ENCODE measurements at regions not wholly inside any gene's neighbourhood (a gene's known extent, or its start where the extent isn't known, plus 50 kb on each side); places are given as distances from the start of the nearest gene placed in this dataset.
"Not testable (repeated sequence)": the region's sequence is repeated elsewhere in the genome, so short reads cannot be mapped to it uniquely, and the experiment has no call there.

GRCh38 chr7:34207810-34208209 is 302.5 kb downstream of the BMPER start:
- DNase-seq = no peak

DNA sequence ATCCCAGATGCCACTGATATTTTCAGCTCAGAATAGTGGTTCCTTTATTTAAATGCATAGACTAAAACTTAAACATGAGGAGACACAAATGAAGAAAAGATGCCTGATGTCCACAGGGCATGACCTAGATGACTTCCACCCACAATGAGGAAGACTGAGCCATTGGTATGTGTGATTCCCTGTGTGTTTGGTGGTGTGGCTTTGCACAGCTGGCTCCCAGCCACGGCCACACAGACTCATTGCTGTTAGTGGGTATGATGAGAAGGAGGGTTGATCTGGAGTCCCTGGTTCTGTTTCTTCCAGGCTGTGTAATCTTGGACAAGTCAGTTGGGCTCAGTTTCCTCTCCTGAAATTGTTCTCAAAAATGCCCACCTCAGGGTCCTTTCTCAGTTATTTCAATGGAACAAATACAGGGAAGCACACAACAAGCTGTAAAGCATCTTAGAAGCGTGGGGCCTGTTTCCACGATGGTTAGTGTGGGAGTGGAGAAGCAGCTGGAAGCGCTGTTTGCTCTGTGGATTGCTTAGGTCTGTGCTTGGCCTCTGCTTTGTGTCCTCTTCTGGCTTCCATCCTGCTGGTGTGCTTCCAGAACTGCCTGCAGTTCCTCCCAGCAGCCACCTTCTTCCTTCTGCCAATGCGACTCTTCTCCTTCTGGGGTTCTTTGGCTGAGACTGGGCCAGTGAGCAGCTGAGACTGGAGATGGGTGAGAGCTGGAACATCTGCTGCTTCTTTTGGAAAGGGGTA is 303.7 kb downstream of the BMPER start:
- DNase-seq = no peak

DNA sequence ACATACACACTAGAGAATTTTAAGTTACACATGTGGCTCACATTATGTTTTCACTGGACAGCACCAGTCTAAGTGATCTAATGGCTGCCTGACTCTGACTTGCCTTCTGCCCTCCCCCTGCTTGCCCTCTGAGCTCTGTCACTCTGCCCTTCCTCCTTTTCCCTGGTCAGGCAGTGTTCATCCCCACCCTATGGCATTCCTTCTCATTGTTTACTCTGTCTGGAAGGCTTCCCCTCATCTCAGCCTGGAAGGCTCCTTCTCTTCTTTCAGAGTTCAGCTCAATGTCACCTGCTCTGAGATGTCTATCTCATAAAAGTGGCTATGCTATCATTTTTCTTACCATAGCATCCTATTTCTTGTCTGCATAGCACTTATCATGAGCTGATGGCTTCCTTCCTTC is 305.7 kb downstream of the BMPER start:
- no peak for DNase-seq

- no peak for DNase-seq
These were observed 312.6 kb downstream of the BMPER start for GRCh38 chr7:34217972-34218371.

DNA sequence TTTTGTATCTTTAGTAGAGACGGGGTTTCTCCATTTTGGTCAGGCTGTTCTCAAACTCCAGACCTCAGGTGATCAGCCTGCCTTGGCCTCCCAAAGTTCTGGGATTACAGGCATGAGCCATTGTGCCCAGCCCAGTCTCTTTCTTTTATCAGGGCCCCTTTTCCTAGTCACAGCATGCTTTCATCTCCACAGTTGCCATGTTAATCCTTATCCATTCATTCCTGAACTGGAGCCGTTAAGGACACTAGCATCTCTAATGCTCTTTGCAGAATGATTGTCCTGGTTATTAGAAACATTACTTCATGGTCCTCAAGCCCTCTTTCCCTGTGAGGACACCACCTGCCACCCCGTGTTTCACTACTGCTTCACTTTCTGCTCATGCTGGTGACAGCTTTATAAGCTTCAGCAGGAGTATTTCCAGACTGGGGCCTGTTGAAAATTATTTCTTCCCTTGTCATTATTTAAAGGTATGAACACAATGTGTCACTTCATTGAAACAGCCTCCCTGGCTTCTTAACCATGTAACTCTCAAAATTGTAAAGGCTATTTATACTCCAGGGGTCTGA is 313.9 kb downstream of the BMPER start:
- no peak for DNase-seq

DNA sequence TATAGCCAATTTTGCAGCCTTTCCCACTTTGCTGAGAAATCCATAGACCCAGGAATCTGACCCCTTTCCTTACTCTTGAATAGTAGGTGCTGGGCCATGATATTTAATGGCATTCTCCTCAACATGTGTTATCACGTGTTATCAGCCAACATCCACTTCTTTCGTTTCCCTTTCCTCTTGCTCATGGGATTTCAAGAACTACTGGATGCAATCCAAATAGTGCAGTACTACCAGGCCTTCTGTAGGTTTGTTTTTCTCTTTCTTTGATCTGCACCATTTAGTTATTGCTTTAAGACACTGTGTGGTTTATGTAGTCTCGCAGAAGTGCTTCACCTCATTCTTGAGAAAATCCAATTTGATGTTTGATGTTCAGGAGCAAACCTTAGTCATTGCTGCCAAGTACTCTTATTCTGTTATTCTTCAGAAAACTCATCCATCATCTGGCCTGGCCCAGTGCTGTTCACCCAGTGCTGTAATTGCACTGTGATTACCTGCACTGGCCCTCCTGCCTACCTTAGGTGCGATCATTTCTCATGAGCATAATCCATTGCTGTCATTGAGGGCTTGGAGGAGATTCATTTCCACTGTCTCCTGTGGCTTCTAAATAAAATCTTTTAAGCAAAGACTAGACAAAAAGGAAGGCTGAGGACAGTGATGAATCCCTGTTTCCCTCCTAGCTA is 315.3 kb downstream of the BMPER start:
- no peak for DNase-seq

GRCh38 chr7:34222316-34222715 is 317.0 kb downstream of the BMPER start:
- no peak for DNase-seq

DNA sequence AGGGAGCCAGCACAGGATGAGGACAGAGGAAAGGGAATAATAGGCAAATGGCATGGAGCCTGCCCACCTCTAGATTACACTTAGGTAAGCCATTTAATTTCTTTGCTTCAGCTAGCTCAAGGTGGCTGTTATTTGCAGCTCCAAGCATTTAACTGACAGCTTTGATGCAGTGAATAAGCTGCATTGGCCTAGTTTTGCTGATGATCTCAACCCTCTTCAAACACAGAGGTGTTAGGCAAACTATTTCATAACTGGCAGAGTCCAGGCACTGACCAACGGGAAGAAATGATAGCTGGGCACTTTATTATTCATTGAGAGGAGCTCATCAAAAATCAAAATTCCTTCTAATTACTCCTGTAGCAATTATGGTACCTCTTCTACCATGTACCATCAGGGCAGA is 317.4 kb downstream of the BMPER start:
- DNase-seq = no peak

DNA sequence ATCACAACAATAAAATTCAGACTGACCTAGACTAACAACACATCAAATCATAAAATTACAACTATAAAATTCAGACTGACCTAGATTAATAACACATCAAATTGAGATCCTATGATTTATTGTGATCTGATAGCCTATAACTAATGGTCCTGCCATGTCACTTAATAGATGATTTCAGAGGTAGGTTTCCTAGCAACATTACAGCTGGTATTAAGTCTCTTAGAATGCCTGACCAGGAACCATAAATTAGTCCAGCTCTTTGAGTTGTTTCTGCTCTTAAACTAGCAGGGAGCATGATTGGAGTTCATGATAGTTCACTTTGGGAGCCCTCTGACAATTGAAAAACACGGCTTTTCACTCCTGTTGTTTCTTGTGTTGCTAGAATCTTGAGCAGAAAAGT is 318.9 kb downstream of the BMPER start:
- no peak for DNase-seq

DNA sequence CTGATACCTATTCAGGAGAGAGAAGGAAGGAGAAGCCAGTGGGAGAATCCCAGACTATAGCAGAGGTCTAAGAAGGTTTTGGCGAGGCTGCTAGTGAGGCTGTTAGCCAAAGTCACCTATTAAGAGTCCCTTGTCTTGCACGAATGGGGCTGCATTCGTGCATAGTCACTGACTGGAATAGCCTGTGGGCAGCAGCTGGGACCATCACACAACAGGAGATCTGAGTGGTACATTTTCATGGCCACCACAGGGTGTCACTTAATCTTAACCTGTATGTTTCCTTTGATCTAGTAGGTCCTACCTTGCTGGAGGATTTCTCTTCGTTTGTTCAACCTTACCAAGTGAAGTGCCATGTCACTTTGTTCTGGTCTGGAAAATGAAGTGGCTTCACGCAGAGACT is 319.9 kb downstream of the BMPER start:
- no peak for DNase-seq

DNA sequence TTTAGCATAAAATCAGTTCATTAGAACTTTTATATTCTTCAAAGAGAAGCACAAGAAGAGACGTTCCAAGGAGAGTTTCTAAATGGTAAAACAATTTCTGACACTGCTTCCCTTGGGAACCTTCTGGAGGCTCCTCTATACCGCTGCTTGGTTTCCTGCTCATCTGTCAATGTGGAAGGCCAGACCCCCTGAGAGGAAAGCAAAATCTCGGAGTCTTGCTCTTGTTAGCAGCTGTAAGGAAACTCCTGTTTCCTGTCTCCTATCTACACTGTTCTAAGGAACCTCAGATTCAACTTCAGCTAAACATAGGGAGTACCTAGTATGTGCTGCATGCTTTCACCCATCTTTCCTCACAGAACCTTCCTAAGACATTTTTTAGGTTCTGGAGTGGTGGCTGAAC is 322.2 kb downstream of the BMPER start:
- DNase-seq = no peak

- not testable (repeated sequence) for DNase-seq
These were observed 329.8 kb downstream of the BMPER start for GRCh38 chr7:34235101-34235500.

DNA sequence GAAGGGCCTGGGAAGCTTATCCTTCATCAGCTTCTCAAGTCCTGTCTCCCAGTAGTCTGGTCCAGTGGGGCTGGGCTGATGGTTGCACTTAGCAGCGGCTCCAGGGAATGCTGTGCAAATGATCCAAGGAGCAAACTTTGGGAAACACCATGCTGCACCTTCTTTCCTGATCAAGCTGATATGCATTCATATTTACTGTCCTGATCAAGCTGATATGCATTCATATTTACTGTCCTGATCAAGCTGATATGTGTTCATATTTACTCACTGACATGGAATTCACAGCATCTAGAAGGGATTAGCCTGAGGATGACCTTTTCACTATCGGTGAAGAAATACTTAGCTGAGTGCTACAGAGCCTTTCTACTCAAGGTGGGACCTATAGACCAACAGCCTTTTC is 330.7 kb downstream of the BMPER start:
- no peak for DNase-seq

DNA sequence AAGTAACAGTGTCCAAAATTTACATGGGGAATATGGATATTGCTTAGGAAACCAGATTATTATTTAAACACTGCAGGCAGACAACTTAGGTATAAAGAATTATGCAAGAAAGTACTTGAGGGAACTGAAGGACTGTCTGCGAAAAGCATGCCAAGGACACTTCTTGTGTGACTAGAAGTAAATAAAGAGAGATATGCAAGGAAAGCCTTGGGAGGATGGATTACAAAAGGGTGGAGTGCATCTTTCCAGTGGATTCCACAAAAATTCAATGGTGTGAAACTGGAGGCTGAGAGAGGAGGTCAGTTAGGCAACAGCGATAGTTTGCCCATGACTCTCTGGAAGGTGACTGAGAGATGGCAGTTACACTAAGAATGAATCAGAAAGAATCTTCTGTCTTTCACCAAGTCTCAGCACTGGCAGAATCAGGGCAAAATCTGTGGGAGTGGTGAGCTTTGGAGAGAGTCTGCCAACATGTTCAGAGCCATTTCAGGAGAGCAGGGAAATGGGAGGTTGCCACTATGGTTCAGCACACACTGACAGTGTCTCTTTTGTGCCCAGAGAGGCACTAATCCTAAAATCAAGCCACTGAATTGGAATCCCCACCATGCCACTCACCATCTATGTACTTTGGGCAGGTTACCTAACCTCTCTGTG is 331.6 kb downstream of the BMPER start:
- no peak for DNase-seq

DNA sequence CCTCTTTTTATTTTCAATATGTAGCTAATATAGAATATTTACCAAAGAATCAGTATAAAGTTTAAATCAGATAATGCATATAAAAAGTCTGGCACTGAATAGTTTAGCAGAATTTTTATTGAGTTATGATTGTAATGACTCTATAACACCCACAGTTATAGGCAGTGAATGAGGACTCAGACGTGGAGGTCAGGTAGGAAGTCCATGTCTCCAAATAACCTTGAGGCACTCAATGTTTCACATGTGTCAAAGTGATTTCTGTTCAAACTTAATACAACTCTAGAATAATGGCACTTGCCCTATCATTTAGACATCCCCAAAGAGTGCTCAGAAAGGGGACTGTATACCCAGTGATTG is 332.1 kb downstream of the BMPER start:
- no peak for DNase-seq

DNA sequence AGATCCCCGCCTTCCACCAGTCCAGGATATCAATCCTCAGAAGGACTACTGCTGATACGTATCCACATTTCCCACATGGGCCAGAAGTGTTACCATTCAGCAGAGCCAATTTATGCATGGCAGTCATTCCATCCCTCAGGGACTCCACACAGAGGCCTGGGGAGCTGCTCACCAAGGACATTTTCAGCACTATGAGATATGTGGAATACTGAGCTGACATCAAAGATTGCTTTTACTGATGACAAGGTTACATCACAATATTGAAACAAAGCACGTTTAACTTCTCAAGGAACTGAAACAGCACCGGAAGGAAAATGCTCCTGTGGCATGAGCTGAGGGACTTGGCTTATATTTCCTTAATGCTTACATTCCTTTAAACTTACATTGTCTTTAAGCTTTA is 335.1 kb downstream of the BMPER start:
- no peak for DNase-seq

GRCh38 chr7:34242391-34242790 is 337.1 kb downstream of the BMPER start:
- no peak for DNase-seq

GRCh38 chr7:34245246-34245645 is 339.9 kb downstream of the BMPER start:
- no peak for DNase-seq

DNA sequence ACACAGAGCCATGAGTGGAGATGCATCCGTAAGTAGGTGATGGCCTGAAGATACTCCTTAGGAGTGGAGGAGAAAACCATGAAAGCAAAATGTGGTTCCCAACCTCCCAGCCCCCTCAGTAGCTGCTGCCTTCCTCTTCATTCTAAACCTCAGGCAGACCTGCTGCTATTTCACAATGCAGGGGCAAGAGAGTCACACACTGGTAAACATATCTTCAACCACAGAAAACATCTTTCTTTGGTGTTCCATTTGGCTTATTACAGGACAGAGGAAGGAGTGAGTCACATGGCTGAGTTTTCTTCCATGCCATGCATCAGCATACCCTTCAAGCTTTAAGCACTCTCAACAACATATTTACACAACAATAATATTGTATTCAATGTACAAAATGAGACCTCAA is 342.1 kb downstream of the BMPER start:
- no peak for DNase-seq

DNA sequence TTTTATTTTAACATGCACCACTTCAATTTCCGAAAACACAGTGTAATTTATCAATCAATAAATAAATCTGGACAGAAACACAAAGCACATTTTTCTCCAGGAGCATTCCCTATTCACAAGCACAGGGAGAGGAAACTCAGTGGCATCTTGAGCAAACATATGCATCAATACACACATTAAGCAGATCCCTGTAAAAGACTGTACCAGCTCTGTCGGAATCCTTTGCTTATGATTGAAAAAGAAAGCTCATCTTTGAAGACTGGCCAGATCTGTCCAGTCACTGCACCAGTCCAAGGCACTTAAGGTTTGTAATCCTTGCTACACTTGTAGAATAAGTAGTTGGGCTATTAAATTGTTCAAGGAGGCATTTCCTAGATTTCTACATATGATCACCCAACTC is 343.9 kb downstream of the BMPER start:
- no peak for DNase-seq

- no peak for DNase-seq
These were observed 354.9 kb downstream of the BMPER start for GRCh38 chr7:34260279-34260678.

DNA sequence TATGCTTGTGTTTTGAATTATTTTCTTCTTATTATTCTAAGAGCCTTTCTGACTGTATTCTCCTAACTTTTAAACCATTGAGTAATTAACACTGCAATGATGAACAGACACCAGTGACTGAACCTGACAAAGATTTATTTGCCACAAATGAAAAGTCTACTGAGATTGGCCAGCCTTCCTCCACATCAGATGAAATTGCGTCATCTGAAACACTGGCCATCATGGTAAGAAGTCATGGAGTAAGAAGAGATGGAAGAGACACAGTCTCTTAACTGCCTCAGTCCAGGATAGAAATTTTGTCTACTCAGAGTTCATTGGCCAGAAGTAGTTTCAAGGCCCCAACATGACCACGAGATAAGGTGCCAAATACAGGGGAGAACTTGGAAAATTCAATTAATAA is 357.8 kb downstream of the BMPER start:
- no peak for DNase-seq

GRCh38 chr7:34269084-34269483 is 363.7 kb downstream of the BMPER start:
- DNase-seq = no peak

DNA sequence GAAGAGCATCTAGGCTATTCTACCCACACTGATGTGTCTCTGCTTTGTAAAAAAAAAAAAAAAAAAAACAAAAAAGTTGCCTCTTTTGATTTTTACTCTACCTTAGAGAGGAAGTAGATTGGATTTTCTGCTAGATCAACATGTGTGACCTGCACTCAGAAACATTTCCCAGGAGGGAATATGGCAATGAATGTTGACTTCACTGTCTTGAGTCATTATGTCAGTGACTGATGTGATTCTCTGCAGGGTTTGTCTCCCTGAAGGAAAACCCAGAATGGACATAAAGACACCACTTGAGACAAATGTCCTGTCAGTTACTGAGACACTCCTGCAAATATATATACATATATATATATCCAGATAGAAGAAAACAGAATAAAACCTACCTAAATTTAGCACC is 370.3 kb downstream of the BMPER start:
- no peak for DNase-seq

Data from stimulated activated CD4-positive, alpha-beta T cell treated with anti-CD3 and anti-CD28 coated beads, Interleukin-1b, Interleukin-23, amount 100 ng/mL, for 48 hours (primary cell).